ENCODE measurements at regions not wholly inside any gene's neighbourhood (a gene's known extent, or its start where the extent isn't known, plus 50 kb on each side); places are given as distances from the start of the nearest gene placed in this dataset.

DNA sequence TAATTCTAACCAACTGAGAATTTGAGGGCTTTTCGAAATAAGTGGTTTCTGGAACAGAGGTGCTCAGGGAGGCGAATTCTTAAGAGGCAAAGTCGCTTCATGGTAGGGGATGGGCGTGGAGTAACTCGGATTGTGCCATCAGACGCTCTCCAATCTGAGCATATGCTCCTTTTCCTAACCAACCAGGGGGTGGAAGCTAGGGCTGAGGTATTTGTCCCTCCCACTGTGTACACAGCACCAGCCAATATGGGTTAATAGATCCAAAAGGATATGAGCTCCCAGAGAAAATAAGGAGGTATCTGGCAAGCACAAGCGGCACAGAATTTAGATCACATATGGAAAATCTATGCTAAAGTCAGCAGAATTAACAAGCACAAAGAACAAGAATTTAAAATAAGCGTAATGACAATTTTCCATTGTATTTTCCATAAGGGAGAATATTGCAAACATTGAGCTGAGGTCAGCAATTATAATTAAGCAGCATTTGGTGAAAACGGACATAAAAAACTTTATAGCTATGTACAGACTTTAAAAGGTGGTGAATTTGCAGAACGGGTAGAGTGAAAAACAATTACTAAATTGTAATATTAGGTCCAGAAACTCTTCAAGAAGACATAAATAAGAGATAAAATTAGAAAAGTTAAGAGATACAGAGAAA lies 55.0 kb upstream of the PHACTR1 start:
- no peak for DNase-seq
- intact Hi-C loops (cut with DNase I): no loop called here
